ENCODE measurements at regions not wholly inside any gene's neighbourhood (a gene's known extent, or its start where the extent isn't known, plus 50 kb on each side); places are given as distances from the start of the nearest gene placed in this dataset.

- H3K4me1 ChIP-seq (ENCODE audit: insufficient read depth, low read length, poor library complexity, severe bottlenecking) = no peaks in the 10 kb centered on the region
- H3K9me3 ChIP-seq (ENCODE audit: low read depth, low read length, poor library complexity, severe bottlenecking) = no peaks in the 10 kb centered on the region
- intact Hi-C loops (cut with micrococcal nuclease; ENCODE audit: unreplicated experiment) = no loop called here
- DNase-seq (ENCODE audit: low spot score) = no peak
- TF ChIP-seq CTCF (conservative IDR thresholded peaks at IDR 0.05; ENCODE audit: low read depth, low read length) (no peak), EZH2 (IDR thresholded peaks at IDR 0.05; ENCODE audit: borderline replicate concordance, low read depth, low read length, poor library complexity, severe bottlenecking) (no peak)
- H3K27me3 ChIP-seq (replicated peaks; ENCODE audit: insufficient read depth, low read depth, low read length, poor library complexity) = no peaks in the 10 kb centered on the region
- H3K36me3 ChIP-seq (ENCODE audit: insufficient read depth, low read length, poor library complexity, severe bottlenecking) = no peaks in the 10 kb centered on the region
- POLR2A ChIA-PET (ENCODE audit: low non-redundant PET) = interaction anchor here (0.6 kb wide), 1 partner anchor 740 kb away, joined by 12 read pairs; no protein-coding TSS in a partner anchor
- no TSS peak for BruUV-seq (replicated peaks)
- CTCF ChIA-PET = no interaction called here
- H3K4me3 ChIP-seq (ENCODE audit: low read depth, low read length, poor library complexity, severe bottlenecking) = no peak overlapping the region
- H3K27ac ChIP-seq (ENCODE audit: low read depth, low read length, poor library complexity, severe bottlenecking) = no peak overlapping the region
Measured at GRCh38 chr3:127089486-127090145, 103.3 kb upstream of the PRR23E start.

- intact Hi-C loops (cut with micrococcal nuclease; ENCODE audit: unreplicated experiment) = no loop called here
- no peak for DNase-seq (ENCODE audit: low spot score)
- Histone ChIP-seq H3K4me3 (ENCODE audit: low read depth, low read length, poor library complexity, severe bottlenecking) (no peak overlapping the region), H3K36me3 (ENCODE audit: insufficient read depth, low read length, poor library complexity, severe bottlenecking) (no peaks in the 10 kb centered on the region), H3K27ac (ENCODE audit: low read depth, low read length, poor library complexity, severe bottlenecking) (no peak overlapping the region), H3K27me3 (replicated peaks; ENCODE audit: insufficient read depth, low read depth, low read length, poor library complexity) (no peaks in the 10 kb centered on the region), H3K4me1 (ENCODE audit: insufficient read depth, low read length, poor library complexity, severe bottlenecking) (no peaks in the 10 kb centered on the region), H3K9me3 (ENCODE audit: low read depth, low read length, poor library complexity, severe bottlenecking) (no peaks in the 10 kb centered on the region)
- no TSS peak for BruUV-seq (replicated peaks)
- POLR2A ChIA-PET (ENCODE audit: low non-redundant PET) = interaction anchor here (0.6 kb wide), 2 partner anchors 79 to 739 kb away, joined by 4 to 12 read pairs; no protein-coding TSS in a partner anchor
- CTCF ChIA-PET = no interaction called here
- no peak for TF ChIP-seq CTCF (conservative IDR thresholded peaks at IDR 0.05; ENCODE audit: low read depth, low read length)
- TF ChIP-seq EZH2 (IDR thresholded peaks at IDR 0.05; ENCODE audit: borderline replicate concordance, low read depth, low read length, poor library complexity, severe bottlenecking) = no peak
Measured at GRCh38 chr3:127090218-127091160, 102.4 kb upstream of the PRR23E start.

- Histone ChIP-seq H3K9me3 (ENCODE audit: low read depth, low read length, poor library complexity, severe bottlenecking) (no peaks in the 10 kb centered on the region), H3K36me3 (ENCODE audit: insufficient read depth, low read length, poor library complexity, severe bottlenecking) (no peaks in the 10 kb centered on the region), H3K27me3 (replicated peaks; ENCODE audit: insufficient read depth, low read depth, low read length, poor library complexity) (no peaks in the 10 kb centered on the region), H3K4me3 (ENCODE audit: low read depth, low read length, poor library complexity, severe bottlenecking) (no peak overlapping the region), H3K4me1 (ENCODE audit: insufficient read depth, low read length, poor library complexity, severe bottlenecking) (no peaks in the 10 kb centered on the region), H3K27ac (ENCODE audit: low read depth, low read length, poor library complexity, severe bottlenecking) (no peak overlapping the region)
- TF ChIP-seq CTCF (conservative IDR thresholded peaks at IDR 0.05; ENCODE audit: low read depth, low read length) = no peak
- TF ChIP-seq EZH2 (IDR thresholded peaks at IDR 0.05; ENCODE audit: borderline replicate concordance, low read depth, low read length, poor library complexity, severe bottlenecking) = no peak
- DNase-seq (ENCODE audit: low spot score) = no peak
- ChIA-PET CTCF (no interaction called here), POLR2A (ENCODE audit: low non-redundant PET) (no interaction called here)
- intact Hi-C loops (cut with micrococcal nuclease; ENCODE audit: unreplicated experiment) = no loop called here
- BruUV-seq (replicated peaks) = no TSS peak
Measured at GRCh38 chr3:127091376-127091775, 101.6 kb upstream of the PRR23E start.
